ENCODE measurements at regions not wholly inside any gene's neighbourhood (a gene's known extent, or its start where the extent isn't known, plus 50 kb on each side); places are given as distances from the start of the nearest gene placed in this dataset.

GRCh38 chr2:33782395-33783230 lies 183.5 kb upstream of the FAM98A start:
- DNase-seq = no peak

- no peak for DNase-seq
Measured at GRCh38 chr2:33777786-33778185, 178.7 kb upstream of the FAM98A start.

- DNase-seq = no peak
Measured at GRCh38 chr2:33775306-33775705, 176.2 kb upstream of the FAM98A start.

- no peak for DNase-seq
Measured at GRCh38 chr2:33770023-33770422, 170.9 kb upstream of the FAM98A start.

- DNase-seq = no peak
Measured at GRCh38 chr2:33766175-33766574, 167.1 kb upstream of the FAM98A start.

- DNase-seq = peak in 1 of 3 donors; percentile 35
Measured at GRCh38 chr2:33765122-33765521, 166.0 kb upstream of the FAM98A start.

GRCh38 chr2:33764551-33764950 lies 165.5 kb upstream of the FAM98A start:
- no peak for DNase-seq

- no peak for DNase-seq
Measured at GRCh38 chr2:33763671-33764310, 164.7 kb upstream of the FAM98A start.

GRCh38 chr2:33762636-33763035 lies 163.5 kb upstream of the FAM98A start:
- DNase-seq = no peak

- DNase-seq = no peak
Measured at GRCh38 chr2:33746208-33746800, 147.2 kb upstream of the FAM98A start.

- no peak for DNase-seq
Measured at GRCh38 chr2:33735096-33735495, 136.0 kb upstream of the FAM98A start.

- no peak for DNase-seq
Measured at GRCh38 chr2:33730804-33731203, 131.7 kb upstream of the FAM98A start.

- no peak for DNase-seq
Measured at GRCh38 chr2:33730193-33730592, 131.1 kb upstream of the FAM98A start.

- no peak for DNase-seq
Measured at GRCh38 chr2:33729353-33729752, 130.3 kb upstream of the FAM98A start.

- no peak for DNase-seq
Measured at GRCh38 chr2:33728106-33728505, 129.0 kb upstream of the FAM98A start.

GRCh38 chr2:33727361-33728032 lies 128.4 kb upstream of the FAM98A start:
- no peak for DNase-seq

- DNase-seq = no peak
Measured at GRCh38 chr2:33726415-33726814, 127.3 kb upstream of the FAM98A start.

GRCh38 chr2:33723329-33723728 lies 124.2 kb upstream of the FAM98A start:
- DNase-seq = no peak

GRCh38 chr2:33719067-33719466 lies 120.0 kb upstream of the FAM98A start:
- DNase-seq = no peak

- DNase-seq = no peak
Measured at GRCh38 chr2:33712674-33713073, 113.6 kb upstream of the FAM98A start.

GRCh38 chr2:33709951-33710350 lies 110.9 kb upstream of the FAM98A start:
- peak in 2 of 3 donors; percentile 3 to 32 for DNase-seq

GRCh38 chr2:33707312-33707711 lies 108.2 kb upstream of the FAM98A start:
- DNase-seq = no peak

- no peak for DNase-seq
Measured at GRCh38 chr2:33706410-33706809, 107.3 kb upstream of the FAM98A start.

All from muscle of back (tissue), 3 donors.